ENCODE measurements at regions not wholly inside any gene's neighbourhood (a gene's known extent, or its start where the extent isn't known, plus 50 kb on each side); places are given as distances from the start of the nearest gene placed in this dataset.

DNA sequence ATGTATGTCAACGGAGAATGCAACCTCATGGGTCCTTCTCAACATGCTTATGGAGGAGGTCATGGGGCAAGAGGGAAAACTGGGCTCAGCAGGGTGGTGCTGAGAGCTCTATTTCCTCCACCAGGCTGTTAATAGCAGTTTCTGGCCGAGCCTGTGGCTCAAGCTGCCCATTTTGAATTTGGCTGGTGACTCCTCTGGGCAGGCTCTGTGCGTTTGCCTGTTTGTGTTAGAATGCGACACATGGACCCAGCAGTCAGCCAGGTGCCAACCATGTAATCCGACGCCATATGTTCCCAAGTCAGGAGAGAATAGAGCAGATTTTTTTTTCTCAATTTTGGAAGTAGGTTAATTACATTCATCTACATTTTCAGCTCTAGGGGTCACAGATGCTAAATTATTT lies 387.7 kb upstream of the CLINT1 start:
- 83% methylated on average over 2 of the region's 6 CpGs for WGBS (ENCODE audit: insufficient coverage)
- TF ChIP-seq, protein P1, sequence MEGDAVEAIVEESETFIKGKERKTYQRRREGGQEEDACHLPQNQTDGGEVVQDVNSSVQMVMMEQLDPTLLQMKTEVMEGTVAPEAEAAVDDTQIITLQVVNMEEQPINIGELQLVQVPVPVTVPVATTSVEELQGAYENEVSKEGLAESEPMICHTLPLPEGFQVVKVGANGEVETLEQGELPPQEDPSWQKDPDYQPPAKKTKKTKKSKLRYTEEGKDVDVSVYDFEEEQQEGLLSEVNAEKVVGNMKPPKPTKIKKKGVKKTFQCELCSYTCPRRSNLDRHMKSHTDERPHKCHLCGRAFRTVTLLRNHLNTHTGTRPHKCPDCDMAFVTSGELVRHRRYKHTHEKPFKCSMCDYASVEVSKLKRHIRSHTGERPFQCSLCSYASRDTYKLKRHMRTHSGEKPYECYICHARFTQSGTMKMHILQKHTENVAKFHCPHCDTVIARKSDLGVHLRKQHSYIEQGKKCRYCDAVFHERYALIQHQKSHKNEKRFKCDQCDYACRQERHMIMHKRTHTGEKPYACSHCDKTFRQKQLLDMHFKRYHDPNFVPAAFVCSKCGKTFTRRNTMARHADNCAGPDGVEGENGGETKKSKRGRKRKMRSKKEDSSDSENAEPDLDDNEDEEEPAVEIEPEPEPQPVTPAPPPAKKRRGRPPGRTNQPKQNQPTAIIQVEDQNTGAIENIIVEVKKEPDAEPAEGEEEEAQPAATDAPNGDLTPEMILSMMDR (IDR thresholded peaks at IDR 0.05) = no peak

DNA sequence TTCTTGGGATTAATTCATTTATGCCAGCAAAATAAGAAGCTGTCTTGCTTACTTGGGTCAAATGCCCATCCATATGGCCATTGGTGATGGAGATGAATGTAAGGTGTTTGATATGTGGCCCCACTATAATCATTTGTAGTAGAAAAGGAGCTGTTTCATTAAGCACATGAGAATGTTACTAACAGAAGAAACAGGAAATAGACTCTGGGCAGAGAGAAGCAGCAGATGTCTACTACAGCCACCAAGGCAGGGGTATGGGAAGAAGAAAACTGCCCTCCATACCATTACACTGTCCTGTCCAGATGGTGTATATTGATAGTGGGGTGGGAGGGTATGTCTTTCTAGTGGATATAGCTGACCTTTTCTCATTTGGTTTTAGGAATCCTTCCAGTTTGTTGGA lies 386.6 kb upstream of the CLINT1 start:
- Mint-ChIP-seq H3K4me3 (no peak overlapping the region), H3K27ac (no peak overlapping the region), H3K4me1 (peaks cover 4% of the 10 kb centered on the region), H3K9me3 (peaks cover 0 to 2% (median 0%) of the 10 kb centered on the region in 7 donors), H3K36me3 (no peaks in the 10 kb centered on the region), H3K27me3 (ENCODE audit: low read depth in 3 of 3) (peaks cover 0 to 3% (median 0%) of the 10 kb centered on the region in 3 donors)
- DNase-seq = no peak
- intact Hi-C loops (cut with micrococcal nuclease) = no loop called here
- Histone ChIP-seq H3K4me3 (replicated peaks in 1 of 3; ENCODE audit: low read depth in 2 of 3, low read length in 3 of 3) (no peak overlapping the region), H4K20me1 (ENCODE audit: insufficient read depth, low read length) (no peaks in the 10 kb centered on the region), H3K9me3 (replicated peaks in 1 of 2; ENCODE audit: control insufficient read depth in 1 of 2, insufficient read depth in 1 of 2, low read length in 2 of 2) (no peaks in the 10 kb centered on the region), H3K4me1 (ENCODE audit: control insufficient read depth in 1 of 2, insufficient read depth in 2 of 2, low read length in 2 of 2) (no peaks in the 10 kb centered on the region), H3K27ac (ENCODE audit: low read depth in 1 of 2, low read length in 2 of 2) (no peak overlapping the region), H3K4me2 (replicated peaks; ENCODE audit: extremely low read depth, low read length, poor library complexity, severe bottlenecking) (no peak overlapping the region), H2AFZ (ENCODE audit: insufficient read depth, low read depth, low read length, poor library complexity, severe bottlenecking) (no peak overlapping the region), H3K36me3 (replicated peaks in 1 of 2; ENCODE audit: control insufficient read depth in 1 of 2, insufficient read depth in 2 of 2, low read length in 2 of 2) (no peaks in the 10 kb centered on the region), H3K27me3 (ENCODE audit: control insufficient read depth in 2 of 2, insufficient read depth in 2 of 2, low read length in 2 of 2) (no peaks in the 10 kb centered on the region), H3K9ac (ENCODE audit: insufficient read depth, low read length, poor library complexity, severe bottlenecking) (no peak overlapping the region), H3K79me2 (ENCODE audit: insufficient read depth, low read length) (no peaks in the 10 kb centered on the region)
- TF ChIP-seq, protein P1 (IDR thresholded peaks at IDR 0.05) = no peak

More for the DNA sequence above, 387.7 kb upstream of the CLINT1 start:
- intact Hi-C loops (cut with micrococcal nuclease) = no loop called here
- no peaks in the 10 kb centered on the region for H4K20me1 ChIP-seq (ENCODE audit: insufficient read depth, low read length)
- no peak overlapping the region for H3K4me3 ChIP-seq (replicated peaks in 1 of 3; ENCODE audit: low read depth in 2 of 3, low read length in 3 of 3)
- no peaks in the 10 kb centered on the region for H3K36me3 Mint-ChIP-seq
- H3K27ac Mint-ChIP-seq = no peak overlapping the region
- peaks cover 0 to 2% (median 0%) of the 10 kb centered on the region in 7 donors for H3K9me3 Mint-ChIP-seq
- H3K27me3 Mint-ChIP-seq (ENCODE audit: low read depth in 3 of 3) = peaks cover 0 to 3% (median 0%) of the 10 kb centered on the region in 3 donors
- no peaks in the 10 kb centered on the region for H3K4me1 ChIP-seq (ENCODE audit: control insufficient read depth in 1 of 2, insufficient read depth in 2 of 2, low read length in 2 of 2)
- no peaks in the 10 kb centered on the region for H3K36me3 ChIP-seq (replicated peaks in 1 of 2; ENCODE audit: control insufficient read depth in 1 of 2, insufficient read depth in 2 of 2, low read length in 2 of 2)
- no peaks in the 10 kb centered on the region for H3K27me3 ChIP-seq (ENCODE audit: control insufficient read depth in 2 of 2, insufficient read depth in 2 of 2, low read length in 2 of 2)
- no peaks in the 10 kb centered on the region for H3K79me2 ChIP-seq (ENCODE audit: insufficient read depth, low read length)
- H2AFZ ChIP-seq (ENCODE audit: insufficient read depth, low read depth, low read length, poor library complexity, severe bottlenecking) = no peak overlapping the region
- H3K9me3 ChIP-seq (replicated peaks in 1 of 2; ENCODE audit: control insufficient read depth in 1 of 2, insufficient read depth in 1 of 2, low read length in 2 of 2) = no peaks in the 10 kb centered on the region
- no peak overlapping the region for H3K4me2 ChIP-seq (replicated peaks; ENCODE audit: extremely low read depth, low read length, poor library complexity, severe bottlenecking)
- H3K9ac ChIP-seq (ENCODE audit: insufficient read depth, low read length, poor library complexity, severe bottlenecking) = no peak overlapping the region
- H3K4me1 Mint-ChIP-seq = peaks cover 3% of the 10 kb centered on the region
- H3K27ac ChIP-seq (ENCODE audit: low read depth in 1 of 2, low read length in 2 of 2) = no peak overlapping the region
- no peak for DNase-seq
- H3K4me3 Mint-ChIP-seq = no peak overlapping the region
